Dedifferentiated amniotic fluid mesenchymal stem cell (primary cell): ENCODE measurements at regions not wholly inside any gene's neighbourhood (a gene's known extent, or its start where the extent isn't known, plus 50 kb on each side); places are given as distances from the start of the nearest gene placed in this dataset.

ENCODE experiments used
- DNase-seq: peaks from one replicate; pipeline ENCODE4 v3.0.0-alpha.2; 2016; ENCODE audit errors: extremely low spot score

DNA sequence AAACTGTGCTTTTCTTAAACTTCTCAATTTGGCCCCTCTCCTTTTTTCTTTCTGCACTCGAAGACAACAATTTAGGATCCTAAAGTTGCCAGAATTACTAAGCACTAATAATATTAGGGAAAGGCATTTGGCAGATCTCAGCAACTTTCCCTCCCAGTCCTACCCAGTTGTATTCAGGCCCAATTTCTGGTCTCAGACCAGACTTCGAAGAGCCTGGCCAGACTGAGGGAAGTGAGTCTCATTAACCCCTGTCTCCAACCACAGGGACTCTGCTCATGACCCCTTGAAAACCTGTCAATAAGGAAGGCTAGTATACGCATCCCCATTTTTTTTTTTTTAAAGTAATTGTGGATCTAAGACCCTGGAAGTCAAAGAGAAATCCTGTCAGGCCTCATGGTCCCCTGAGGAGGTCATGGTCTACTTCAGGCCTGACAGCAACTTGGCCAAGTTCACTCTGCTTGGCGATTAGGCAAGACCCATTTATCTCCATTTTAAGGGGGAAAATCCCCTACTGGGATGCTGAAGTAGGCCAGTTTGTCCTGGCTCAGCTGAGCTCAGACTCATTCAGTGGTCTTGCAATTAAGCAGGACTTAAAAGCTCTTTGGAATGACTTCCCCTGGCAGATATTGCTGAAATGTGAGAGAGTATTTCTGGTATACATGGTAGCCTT lies 521.0 kb downstream of the FUT8 start:
- no peak for DNase-seq

DNA sequence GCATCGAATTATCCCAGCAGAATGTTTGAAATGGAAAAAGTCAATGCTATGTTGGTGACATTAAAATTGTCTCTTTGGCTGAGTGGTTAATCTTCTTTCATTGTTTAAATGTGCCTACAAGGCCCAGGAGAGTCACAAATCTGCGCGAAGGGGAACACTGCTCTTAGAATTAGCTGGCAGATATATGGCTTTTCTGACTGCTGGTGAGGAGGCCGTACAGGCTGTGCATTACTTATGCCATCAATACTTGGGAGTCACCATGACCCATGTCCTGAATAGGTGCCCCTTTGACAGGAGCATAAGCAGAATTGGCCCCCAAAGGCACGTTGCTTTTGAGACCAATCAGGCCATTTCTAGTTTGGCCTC lies 521.5 kb downstream of the FUT8 start:
- DNase-seq: no peak

DNA sequence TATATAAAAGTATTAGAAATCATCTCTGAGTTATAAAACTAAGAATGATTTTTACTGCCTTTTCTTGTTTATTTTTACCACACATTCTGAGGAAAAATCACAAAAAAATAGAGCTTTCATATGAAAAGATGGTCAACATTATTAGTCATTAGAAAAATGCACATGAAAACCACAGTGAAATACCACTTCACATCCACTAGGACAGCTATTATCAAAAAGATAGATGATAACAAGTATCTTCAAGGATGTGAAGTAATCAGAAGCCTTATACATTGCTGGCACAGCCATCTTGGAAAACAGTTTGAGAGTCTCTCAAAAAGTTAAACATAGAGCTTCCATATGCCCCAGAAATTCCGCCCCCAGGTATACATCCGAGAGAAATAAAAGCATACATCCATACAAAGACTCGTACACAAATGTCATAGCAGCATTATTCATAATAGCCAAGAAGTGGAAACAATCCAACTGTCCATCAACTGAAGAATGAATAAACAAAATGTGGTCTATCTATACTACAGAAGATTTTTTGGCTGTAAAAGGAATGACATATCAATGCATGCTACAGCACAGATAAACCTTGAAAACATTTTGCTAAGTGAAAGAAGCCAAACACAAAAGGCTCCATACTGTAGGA lies 523.9 kb downstream of the FUT8 start:
- no peak for DNase-seq

DNA sequence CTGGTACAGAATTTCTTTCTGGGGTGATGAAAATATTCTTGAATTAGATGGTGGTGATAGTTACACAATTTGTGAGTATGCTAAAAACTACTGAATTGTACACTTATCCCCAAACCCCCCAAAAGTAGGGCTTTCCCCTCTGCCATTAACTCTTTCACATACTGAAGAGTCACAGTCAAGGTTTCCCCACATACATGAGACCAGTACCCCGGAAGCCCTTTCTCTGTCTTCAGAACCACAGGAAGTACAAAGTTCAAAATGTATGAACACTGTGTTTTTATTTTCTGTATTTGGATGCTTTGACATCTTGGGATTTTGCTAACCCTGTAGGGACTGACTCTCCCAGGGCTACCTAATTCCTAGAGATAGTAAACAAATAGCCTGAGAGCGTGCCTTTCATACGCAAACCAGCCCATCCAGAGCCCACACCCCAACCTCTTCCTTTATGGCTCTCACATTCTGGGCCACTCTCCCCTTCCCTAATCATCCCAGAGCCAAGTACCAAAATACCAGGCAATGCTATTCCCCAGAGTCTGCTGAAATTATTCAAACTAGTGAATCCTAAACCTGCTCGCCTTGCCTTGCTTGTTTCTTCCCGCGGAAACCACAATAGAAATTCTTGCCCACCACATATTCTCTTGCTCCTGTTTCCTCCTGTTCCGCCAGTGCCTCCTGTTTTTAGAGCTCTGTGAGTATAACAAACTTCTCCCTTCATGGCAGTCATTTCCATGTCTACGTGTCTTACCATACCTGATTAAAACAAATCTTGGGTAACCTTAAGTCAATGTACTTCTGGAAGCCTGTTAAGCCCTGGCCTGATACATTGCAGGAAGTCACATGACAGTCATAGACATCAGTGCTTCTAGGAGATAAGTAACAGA lies 524.8 kb downstream of the FUT8 start:
- no peak for DNase-seq

DNA sequence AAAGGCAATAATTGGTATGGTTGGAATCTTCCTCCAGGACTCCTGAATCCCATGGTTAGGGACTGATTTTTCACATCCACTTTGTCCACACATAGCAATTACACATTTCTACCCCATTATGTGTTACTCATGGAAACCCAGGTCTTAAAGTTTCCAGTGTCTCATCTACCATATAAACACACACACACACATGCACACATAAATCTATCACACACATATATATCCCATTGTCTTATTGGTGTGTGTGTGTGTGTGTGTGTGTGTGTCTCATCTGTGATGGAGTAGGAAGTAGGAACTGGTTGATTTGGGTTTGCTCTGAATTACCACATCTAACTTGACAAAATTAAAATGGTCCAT lies 525.4 kb downstream of the FUT8 start:
- DNase-seq: no peak

DNA sequence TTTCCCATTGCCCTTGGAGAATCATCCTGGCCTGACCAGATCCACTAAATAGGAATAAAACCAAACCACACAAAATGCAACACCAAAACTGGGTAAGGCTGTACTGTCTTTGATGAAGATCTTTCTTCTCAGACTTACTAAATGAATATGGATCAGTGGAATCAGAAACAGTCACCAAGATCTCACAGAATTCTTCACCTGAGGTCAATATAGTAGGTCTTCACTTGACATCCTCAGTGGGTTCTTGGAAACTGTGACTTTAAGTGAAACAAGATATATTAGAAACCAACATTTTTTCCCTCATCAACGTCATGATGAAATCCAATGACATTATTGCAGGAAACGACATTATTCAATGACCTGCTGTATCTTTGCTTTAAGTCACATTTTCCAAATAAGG lies 526.2 kb downstream of the FUT8 start:
- DNase-seq: no peak

DNA sequence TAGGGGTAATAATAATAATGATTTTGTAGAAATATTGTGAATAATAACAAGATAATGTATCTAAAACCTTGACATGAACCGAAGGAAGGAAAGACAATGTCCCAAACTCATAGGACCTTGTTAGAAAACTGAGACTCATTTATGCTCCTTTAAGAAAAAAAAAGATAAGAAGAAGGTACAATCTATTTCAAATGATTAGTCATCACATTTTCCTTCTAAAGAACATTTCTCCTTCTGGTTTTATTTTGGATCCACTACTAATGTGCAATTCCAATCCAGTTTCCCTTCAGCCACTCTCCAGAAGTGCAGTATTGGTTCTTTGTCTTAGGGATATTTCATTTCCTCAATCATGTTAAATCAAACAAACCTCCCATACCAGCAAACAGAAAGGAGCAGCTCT lies 526.7 kb downstream of the FUT8 start:
- DNase-seq: no peak

DNA sequence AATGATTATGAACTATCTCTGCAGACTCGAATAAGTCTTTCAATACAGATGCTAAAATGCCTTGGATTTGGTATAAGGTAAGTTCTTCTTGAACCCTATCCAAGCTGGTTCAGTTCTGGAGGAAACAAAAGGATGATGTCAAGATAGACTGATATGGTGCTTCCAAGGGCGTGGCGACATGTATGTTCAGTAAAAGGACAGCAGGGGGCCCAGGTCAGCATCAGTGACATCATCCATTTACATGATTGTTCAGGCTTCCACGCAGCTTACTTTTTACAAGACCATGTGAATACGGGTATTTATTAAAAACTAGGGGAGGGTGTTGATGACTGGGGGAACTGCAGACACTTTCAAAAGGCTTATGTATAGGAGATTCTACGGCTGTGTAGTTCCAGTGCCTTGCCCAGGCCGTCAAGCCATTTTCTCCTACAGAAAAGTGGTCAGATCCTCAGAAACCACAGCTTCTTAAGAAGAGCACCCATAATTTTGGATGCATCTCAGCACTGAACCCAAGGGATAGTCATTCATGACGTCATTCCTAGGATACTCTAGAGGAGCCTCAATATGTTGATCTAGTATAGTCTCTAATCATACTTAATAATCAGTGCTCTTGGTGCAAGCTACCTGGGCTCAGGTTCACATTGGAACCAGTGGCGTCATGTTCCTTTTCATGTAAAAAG lies 527.7 kb downstream of the FUT8 start:
- DNase-seq: no peak

DNA sequence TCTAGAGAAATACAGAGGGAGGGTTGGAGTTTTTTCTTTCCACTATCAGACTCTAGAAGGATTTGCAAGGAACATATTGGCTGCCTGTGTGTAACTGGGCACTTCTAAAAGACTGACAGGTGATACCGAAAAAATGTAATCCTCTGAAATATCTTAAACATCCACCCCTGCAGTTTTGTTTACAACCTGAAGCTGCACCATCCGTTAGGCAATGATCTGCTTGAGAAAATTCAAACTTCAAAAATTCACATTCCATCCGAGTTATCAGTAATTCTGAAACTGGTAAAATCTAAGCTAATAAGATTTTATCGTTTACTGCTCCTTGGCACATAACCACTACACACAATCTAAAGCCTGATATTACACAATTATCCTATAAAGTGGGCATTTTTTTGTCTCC lies 528.6 kb downstream of the FUT8 start:
- DNase-seq: no peak

DNA sequence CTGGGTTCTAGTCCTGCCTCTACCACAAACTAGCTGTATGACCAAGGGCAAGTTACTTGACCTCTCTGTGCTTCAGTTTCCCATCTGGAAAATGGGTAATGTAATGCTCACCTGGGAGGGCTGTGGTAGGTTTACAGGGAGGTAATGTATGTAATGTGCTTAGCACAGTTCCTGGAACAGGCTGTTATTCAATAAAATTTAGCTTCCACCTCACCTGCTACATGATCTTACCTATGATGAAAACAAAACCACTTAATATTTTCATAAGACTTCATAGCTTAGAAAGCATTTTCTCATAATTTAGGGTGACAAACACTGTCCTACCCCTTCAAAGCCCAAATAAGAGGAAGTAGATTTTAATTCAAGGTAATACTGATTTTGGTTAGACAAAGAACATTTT lies 530.6 kb downstream of the FUT8 start:
- DNase-seq: no peak

DNA sequence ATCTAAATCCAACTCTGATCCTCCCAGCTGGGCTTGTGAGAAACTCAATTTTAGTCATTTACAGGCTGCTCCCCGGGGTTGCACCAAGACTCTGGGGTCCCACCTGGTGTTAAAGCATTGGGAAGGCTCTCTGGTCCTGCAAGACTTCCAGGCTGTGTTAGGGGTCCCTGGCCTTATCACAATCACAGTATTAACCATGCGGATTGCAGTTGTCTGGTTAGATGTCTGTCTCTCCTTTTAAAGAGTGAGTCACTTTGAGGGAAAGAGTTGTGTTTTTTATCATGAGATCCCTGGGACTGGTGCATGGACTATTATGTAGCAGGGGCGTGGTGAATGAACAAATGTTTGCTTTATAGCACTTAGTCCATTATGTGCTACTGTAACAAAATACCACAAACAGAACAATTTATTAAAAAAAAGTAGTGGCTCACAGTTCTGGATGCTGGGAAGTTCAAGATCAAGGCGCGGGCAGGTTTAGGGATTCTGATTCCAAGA lies 531.4 kb downstream of the FUT8 start:
- DNase-seq: no peak

DNA sequence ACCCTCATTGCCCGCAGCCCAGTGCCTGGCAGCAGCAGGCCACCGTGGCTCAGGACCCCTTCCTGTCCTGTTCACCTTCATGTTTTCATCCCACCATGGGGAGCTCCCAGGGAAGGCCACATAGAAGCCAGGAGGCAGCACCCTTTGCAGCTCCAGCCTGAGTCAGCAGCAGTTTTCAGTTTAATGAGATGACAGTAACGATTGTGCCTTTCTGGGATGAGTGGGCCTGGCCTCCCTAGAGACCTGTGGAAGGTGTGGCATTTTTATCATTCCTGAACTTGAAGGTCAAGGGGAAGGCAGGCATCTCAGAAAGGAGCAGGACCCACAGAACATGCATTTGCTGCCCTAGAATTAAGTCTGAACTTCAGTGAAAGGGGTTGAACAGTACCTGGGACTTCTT lies 532.8 kb downstream of the FUT8 start:
- DNase-seq: no peak

DNA sequence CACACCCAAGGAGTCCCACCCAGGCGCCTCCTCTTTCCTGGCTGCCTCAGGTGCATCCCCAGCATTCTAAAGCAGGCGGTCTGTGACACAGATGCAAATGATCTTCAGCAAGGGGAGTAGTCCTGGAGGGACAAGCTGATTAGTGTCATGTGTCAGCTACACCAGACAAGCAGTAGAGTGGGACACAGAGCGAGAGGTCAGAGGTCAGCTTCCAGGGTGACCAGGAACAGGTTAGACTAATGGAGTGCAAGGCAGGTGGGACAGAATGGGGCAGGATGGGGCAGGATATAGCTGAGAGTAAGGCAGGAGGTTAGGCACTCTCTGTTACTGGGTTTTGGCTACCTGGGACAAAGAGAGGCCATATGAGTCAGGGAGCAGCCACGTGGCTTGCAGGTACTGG lies 534.0 kb downstream of the FUT8 start:
- DNase-seq: no peak

DNA sequence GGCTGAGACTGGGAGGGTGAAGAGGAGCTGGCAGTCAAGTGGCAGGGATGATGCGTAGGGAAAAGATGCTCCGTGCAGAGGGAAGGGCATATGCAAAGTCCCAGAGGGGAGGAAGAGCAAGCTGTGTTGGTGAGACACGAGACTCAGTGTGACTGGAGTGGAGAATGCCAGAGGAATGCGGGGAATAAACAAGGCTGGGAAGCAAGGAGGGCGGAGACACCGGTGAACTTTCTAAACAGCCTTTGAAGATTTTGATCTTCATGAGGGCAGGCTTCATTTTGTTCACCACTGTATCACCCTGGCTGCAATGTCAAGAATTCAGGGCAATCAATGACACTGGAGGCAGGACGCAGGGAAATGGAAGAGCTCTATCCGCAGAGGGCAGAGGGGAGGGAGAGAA lies 535.8 kb downstream of the FUT8 start:
- no peak for DNase-seq

DNA sequence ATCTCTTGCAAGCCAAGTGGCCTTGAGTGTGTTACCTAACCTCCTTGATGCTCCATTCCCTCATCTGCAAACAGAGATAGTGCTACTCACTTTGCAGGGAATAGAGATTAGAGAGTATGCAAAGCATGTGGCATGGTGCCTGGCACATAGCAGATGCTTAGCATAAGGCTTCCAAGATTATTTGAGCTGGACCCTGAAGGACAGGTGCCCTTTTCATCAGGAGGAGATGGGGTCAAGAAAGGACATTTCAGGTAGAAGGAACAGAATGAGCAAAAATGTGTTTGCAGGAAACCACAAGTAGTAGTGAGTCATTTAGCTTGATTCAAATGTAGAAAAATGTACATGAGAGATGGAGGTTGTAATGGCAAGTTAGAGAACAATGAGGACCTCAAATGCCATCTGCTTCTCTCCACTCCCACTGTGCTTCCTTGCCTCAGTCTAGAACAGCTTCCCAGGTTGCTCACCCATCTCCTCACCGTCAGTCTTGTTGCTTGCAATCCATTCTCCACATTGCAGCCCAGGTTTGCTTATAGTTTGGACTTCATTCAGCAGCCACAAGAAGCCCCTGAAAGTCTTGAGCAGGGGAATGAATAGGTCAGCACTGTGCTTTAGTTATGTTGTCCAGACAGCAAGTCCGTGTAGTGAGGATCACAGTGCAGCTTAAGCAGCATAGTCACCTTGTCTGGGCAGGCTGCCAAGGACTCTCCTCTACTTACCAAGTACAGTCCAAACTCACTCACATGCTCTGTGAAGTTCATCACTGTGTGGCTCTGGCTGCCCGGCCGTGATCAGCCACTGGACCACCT lies 536.3 kb upstream of the CCDC196 start:
- DNase-seq: no peak

DNA sequence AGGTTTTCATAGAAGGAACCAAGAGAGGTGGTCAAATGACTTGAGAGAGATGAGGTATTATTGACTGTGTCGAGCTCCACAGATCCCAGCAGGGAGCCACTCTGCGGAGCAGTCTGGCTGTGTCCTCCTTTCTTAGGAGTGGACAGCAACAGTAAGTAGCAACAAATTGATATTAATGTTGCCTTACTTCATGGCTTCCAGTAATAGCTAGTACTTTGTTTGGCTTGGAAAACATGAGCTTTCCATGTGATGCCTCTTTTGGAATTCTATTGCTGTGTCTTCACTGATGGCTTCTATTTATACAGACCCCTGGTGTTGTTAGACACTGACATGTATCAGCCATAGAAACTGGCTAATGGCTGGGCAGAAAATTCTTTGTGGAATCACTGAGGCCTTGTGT lies 531.2 kb upstream of the CCDC196 start:
- DNase-seq: no peak

DNA sequence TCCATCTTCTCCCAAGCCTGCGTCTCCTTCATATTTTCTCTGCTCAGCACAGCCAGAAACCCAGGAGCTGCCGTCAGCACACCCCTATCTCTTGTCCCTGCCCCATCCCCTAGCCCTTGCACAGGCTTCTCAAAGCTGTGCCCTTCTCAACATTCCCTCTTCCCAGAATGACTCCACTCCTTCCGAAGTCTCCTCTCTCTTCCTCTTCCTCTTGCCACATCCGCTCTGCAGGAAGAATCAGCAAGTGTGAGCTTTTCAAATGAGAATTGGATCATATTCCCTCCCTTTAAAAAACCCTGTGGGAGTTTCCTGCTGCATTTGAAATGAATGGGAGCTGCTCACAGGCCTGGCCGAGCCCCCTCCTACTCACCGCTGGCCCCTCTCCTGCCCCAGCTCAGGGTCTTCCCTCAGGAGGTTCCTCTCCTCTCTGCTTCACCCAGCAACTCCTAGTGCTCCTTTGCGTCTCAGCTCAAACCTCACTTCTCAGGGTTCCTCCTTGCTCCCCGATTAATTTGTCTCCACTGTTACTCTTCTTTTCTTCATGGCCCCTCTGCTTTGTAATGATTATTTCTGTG lies 528.5 kb upstream of the CCDC196 start:
- DNase-seq: no peak

DNA sequence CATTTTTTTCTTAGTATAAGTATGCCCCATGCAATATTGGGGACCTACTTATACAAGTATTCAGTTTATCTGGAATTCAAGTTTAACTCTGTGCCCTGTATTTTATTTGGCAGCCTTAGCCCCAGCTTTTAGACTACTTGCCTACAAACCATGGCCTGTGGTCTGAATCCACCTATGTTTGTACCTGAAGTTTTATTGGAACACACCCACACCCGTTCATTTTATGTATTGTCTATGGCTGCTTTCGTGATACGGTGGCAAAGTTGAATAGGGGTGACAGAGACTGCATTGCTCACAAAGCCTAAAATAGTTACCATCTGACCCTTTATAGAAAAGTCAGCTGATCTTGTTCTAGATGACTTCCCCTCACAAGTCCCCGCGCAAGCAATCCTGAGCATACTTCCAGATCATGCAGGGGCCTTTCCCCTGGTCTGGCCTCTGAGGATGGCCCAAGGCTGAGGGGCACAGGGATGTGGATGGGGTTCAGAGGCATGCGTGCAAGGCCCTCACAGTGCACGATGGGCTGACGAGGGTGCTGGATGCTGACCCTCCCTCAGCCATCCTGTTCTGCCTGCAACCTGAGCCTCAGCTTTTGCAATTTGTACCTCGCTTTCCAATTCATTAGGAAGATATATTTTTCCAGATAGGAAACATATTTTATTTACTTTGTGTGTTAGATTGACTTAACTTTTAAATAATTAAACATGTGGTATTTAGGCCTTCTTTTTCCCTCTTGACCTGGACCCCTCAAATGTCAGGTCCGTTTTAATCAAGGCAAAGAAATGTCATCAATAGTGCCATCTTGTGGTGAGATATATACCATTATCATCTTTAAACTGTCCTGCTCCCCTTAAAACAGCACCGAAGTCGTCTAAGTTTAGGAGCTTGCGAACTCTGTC lies 527.3 kb upstream of the CCDC196 start:
- DNase-seq: peak; percentile 41

DNA sequence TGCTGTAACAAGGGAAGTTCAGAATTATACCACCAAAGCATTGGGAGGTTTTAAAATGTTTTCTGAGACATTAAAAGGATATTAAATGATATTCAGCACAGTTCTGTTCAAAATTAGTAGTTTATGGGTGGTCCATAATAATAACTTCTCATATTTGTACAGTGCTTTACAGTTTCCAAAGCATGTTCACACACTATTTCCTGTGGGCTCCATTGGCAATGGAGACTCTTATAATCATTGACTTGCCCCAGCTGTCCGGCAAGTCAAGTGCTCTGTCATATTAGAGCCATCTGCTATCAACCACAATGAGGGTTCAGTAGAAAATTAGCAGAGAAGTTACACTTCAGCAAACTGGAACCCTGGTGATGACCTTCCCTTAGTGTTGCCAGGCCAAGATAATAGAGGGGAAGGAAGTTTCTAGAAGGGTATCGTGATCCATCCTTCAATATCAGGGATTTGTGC lies 526.6 kb upstream of the CCDC196 start:
- no peak for DNase-seq

DNA sequence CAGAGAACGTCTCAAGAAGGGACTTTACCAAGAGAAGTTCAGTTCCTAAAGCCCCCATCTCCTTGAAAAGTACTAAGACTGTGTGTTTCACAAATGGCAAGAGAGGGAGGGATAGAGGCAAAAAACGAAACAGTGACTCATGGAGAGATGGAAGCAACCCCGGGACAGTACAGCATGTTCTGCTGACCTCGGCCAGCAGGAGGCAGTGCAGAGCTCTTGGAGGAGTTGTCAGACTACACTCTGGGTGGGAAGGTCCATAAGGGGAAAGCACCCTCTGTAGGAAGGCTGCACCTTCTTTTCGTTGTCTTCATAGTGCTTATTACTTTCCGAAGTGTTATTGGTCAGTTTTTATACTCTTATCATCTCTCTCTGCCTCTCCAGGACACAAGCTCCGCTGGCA lies 525.2 kb upstream of the CCDC196 start:
- no peak for DNase-seq
